Fibroblast of lung (primary cell): ENCODE measurements at regions not wholly inside any gene's neighbourhood (a gene's known extent, or its start where the extent isn't known, plus 50 kb on each side); places are given as distances from the start of the nearest gene placed in this dataset.
A peak's percentile ranks its signal among the peaks of the same experiment; 100 is the strongest.

Experiments
- DNase-seq, 2 donors: peaks; one replicate each; pipeline versions ENCODE4 v3.0.0 to v3.0.0-alpha.2; 2010; ENCODE audit warnings: low read depth in 2 of 2
- H2AFZ ChIP-seq: 2 replicates; pipeline ENCODE4 v1.5.1; 2012; ENCODE audit warnings: low read length, control low read depth, inconsistent platforms
- H3K27ac ChIP-seq: 2 replicates; pipeline ENCODE4 v1.5.1; 2011; ENCODE audit warnings: low read length, control low read depth; ENCODE audit not compliant: insufficient read depth
- H3K27me3 ChIP-seq: 2 replicates; pipeline ENCODE4 v1.5.1; 2011; ENCODE audit warnings: mild to moderate bottlenecking, low read length; ENCODE audit not compliant: control insufficient read depth, insufficient read depth
- H3K36me3 ChIP-seq: 2 replicates; pipeline ENCODE4 v1.5.1; 2011; ENCODE audit warnings: low read length; ENCODE audit not compliant: control insufficient read depth, insufficient read depth
- H3K4me1 ChIP-seq: 2 replicates; pipeline ENCODE4 v1.5.1; 2011; ENCODE audit warnings: low read length; ENCODE audit not compliant: control insufficient read depth, insufficient read depth; ENCODE audit errors: extremely low read depth
- H3K4me2 ChIP-seq: 2 replicates; pipeline ENCODE4 v1.5.1; 2011; ENCODE audit warnings: low read length, control low read depth; ENCODE audit not compliant: insufficient read depth; ENCODE audit errors: extremely low read depth
- H3K4me3 ChIP-seq, 4 experiments: fragments of 200-600 bp in 1 of 4; sonication (generic) in 1 of 4; replicated peaks in 1 of 4; 2 replicates each; pipeline ENCODE4 v1.5.1; 2011 to 2016; ENCODE audit warnings: low read length in 4 of 4, low read depth in 3 of 4, mild to moderate bottlenecking in 3 of 4, control low read depth in 2 of 4, inconsistent platforms in 1 of 4, mixed read lengths in 1 of 4; ENCODE audit not compliant: insufficient read depth in 1 of 4; ENCODE audit errors: control extremely low read depth in 1 of 4
- H3K79me2 ChIP-seq: 2 replicates; pipeline ENCODE4 v1.5.1; 2012; ENCODE audit warnings: mild to moderate bottlenecking, low read length, inconsistent platforms; ENCODE audit not compliant: control insufficient read depth, insufficient read depth
- H3K9ac ChIP-seq: 2 replicates; pipeline ENCODE4 v1.5.1; 2011; ENCODE audit warnings: mild to moderate bottlenecking, low read length, control low read depth; ENCODE audit not compliant: insufficient read depth
- H3K9me3 ChIP-seq: 2 replicates; pipeline ENCODE4 v1.5.1; 2012; ENCODE audit warnings: low read depth, low read length; ENCODE audit not compliant: control insufficient read depth, insufficient read depth
- H4K20me1 ChIP-seq: 2 replicates; pipeline ENCODE4 v1.5.1; 2011; ENCODE audit warnings: low read length; ENCODE audit not compliant: control insufficient read depth, insufficient read depth; ENCODE audit errors: extremely low read depth
- CTCF ChIP-seq, 2 donors: IDR thresholded peaks in 1 of 2; conservative IDR thresholded peaks in 1 of 2; 1 replicate in 1 of 2; 2 replicates in 1 of 2; pipeline ENCODE4 v1.5.1; 2011 to 2012; ENCODE audit warnings: low read length in 2 of 2, control low read depth in 1 of 2, inconsistent platforms in 1 of 2, low read depth in 1 of 2, mild to moderate bottlenecking in 1 of 2
- EZH2 ChIP-seq: IDR thresholded peaks from 2 replicates; pipeline ENCODE4 v1.5.1; 2012; ENCODE audit warnings: low read length, control low read depth, mild to moderate bottlenecking; ENCODE audit errors: missing control alignments

- Histone ChIP-seq H3K4me1 (peaks cover 7% of the 10 kb centered on the region), H3K79me2 (no peaks in the 10 kb centered on the region), H3K27ac (no peak overlapping the region), H3K9ac (no peak overlapping the region), H3K27me3 (no peaks in the 10 kb centered on the region), H3K4me3 (no peak overlapping the region), H2AFZ (no peak overlapping the region), H3K9me3 (no peaks in the 10 kb centered on the region), H3K36me3 (no peaks in the 10 kb centered on the region), H3K4me2 (no peak overlapping the region), H4K20me1 (no peaks in the 10 kb centered on the region)
- no peak for DNase-seq
- TF ChIP-seq CTCF (conservative IDR thresholded peaks at IDR 0.05 in 1 of 2, IDR thresholded peaks at IDR 0.05 in 1 of 2; ENCODE audit: low read depth in 1 of 2, low read length in 2 of 2) (no peak), EZH2 (no peak)
These were observed 139.8 kb upstream of the KIT start for GRCh38 chr4:54517781-54518444.

- Histone ChIP-seq H3K4me2 (no peak overlapping the region), H3K27ac (no peak overlapping the region), H3K9ac (no peak overlapping the region), H3K27me3 (no peaks in the 10 kb centered on the region), H3K4me1 (no peaks in the 10 kb centered on the region), H3K4me3 (no peak overlapping the region), H3K9me3 (no peaks in the 10 kb centered on the region), H4K20me1 (no peaks in the 10 kb centered on the region), H3K36me3 (no peaks in the 10 kb centered on the region), H2AFZ (no peak overlapping the region), H3K79me2 (no peaks in the 10 kb centered on the region)
- TF ChIP-seq EZH2 = no peak
- no peak for TF ChIP-seq CTCF (conservative IDR thresholded peaks at IDR 0.05 in 1 of 2, IDR thresholded peaks at IDR 0.05 in 1 of 2; ENCODE audit: low read depth in 1 of 2, low read length in 2 of 2)
- peak; percentile 38 to 85 for DNase-seq
These were observed 132.2 kb upstream of the KIT start for GRCh38 chr4:54525602-54526001.

- DNase-seq = no peak
- TF ChIP-seq EZH2 (no peak), CTCF (conservative IDR thresholded peaks at IDR 0.05 in 1 of 2, IDR thresholded peaks at IDR 0.05 in 1 of 2; ENCODE audit: low read depth in 1 of 2, low read length in 2 of 2) (no peak)
- no peaks in the 10 kb centered on the region for H3K79me2 ChIP-seq
- no peak overlapping the region for H2AFZ ChIP-seq
- H3K36me3 ChIP-seq = no peaks in the 10 kb centered on the region
- no peak overlapping the region for H3K27ac ChIP-seq
- H3K4me1 ChIP-seq = no peaks in the 10 kb centered on the region
- H4K20me1 ChIP-seq = no peaks in the 10 kb centered on the region
- H3K9me3 ChIP-seq = no peaks in the 10 kb centered on the region
- no peak overlapping the region for H3K4me2 ChIP-seq
- H3K9ac ChIP-seq = no peak overlapping the region
- H3K4me3 ChIP-seq = no peak overlapping the region
- H3K27me3 ChIP-seq = no peaks in the 10 kb centered on the region
These were observed 131.2 kb upstream of the KIT start for GRCh38 chr4:54526560-54526959.
